Astrocyte (in vitro differentiated cells and primary cell): ENCODE measurements at regions not wholly inside any gene's neighbourhood (a gene's known extent, or its start where the extent isn't known, plus 50 kb on each side); places are given as distances from the start of the nearest gene placed in this dataset.
A peak's percentile ranks its signal among the peaks of the same experiment; 100 is the strongest.

Source experiments
- CTCF ChIP-seq: IDR thresholded peaks from 2 replicates; pipeline ENCODE4 v1.5.1; 2011; ENCODE audit warnings: low read depth, mild to moderate bottlenecking, inconsistent platforms, low read length, moderate library complexity; ENCODE audit not compliant: insufficient read depth
- EZH2 ChIP-seq: IDR thresholded peaks from 2 replicates; pipeline ENCODE4 v1.6.1; 2012; ENCODE audit warnings: mild to moderate bottlenecking, low read length, inconsistent platforms; ENCODE audit not compliant: insufficient read depth

GRCh38 chrX:52574416-52575275, 57.8 kb upstream of the XAGE1B start:
- TF ChIP-seq CTCF (peak; percentile 51), EZH2 (no peak)
